ENCODE measurements at regions not wholly inside any gene's neighbourhood (a gene's known extent, or its start where the extent isn't known, plus 50 kb on each side); places are given as distances from the start of the nearest gene placed in this dataset.

GRCh38 chr2:133825778-133826177 lies 257.5 kb upstream of the NCKAP5 start:
- Histone ChIP-seq H3K27me3 (ENCODE audit: control insufficient read depth, insufficient read depth, low read length) (no peaks in the 10 kb centered on the region), H3K4me1 (ENCODE audit: control insufficient read depth, insufficient read depth, low read length) (no peaks in the 10 kb centered on the region), H3K9me3 (ENCODE audit: control insufficient read depth, low read length) (no peaks in the 10 kb centered on the region), H3K36me3 (ENCODE audit: control insufficient read depth, insufficient read depth, low read length) (no peaks in the 10 kb centered on the region), H3K9ac (ENCODE audit: low read length) (no peak overlapping the region), H3K4me3 (ENCODE audit: low read length) (no peak overlapping the region)

GRCh38 chr2:133828913-133829312 lies 260.6 kb upstream of the NCKAP5 start:
- H3K4me1 ChIP-seq (ENCODE audit: control insufficient read depth, insufficient read depth, low read length): no peaks in the 10 kb centered on the region
- no peaks in the 10 kb centered on the region for H3K27me3 ChIP-seq (ENCODE audit: control insufficient read depth, insufficient read depth, low read length)
- no peaks in the 10 kb centered on the region for H3K9me3 ChIP-seq (ENCODE audit: control insufficient read depth, low read length)
- H3K4me3 ChIP-seq (ENCODE audit: low read length): no peak overlapping the region
- H3K9ac ChIP-seq (ENCODE audit: low read length): no peak overlapping the region
- no peaks in the 10 kb centered on the region for H3K36me3 ChIP-seq (ENCODE audit: control insufficient read depth, insufficient read depth, low read length)

- H3K9ac ChIP-seq (ENCODE audit: low read length): no peak overlapping the region
- H3K9me3 ChIP-seq (ENCODE audit: control insufficient read depth, low read length): no peaks in the 10 kb centered on the region
- H3K27me3 ChIP-seq (ENCODE audit: control insufficient read depth, insufficient read depth, low read length): no peaks in the 10 kb centered on the region
- no peak overlapping the region for H3K4me3 ChIP-seq (ENCODE audit: low read length)
- no peaks in the 10 kb centered on the region for H3K36me3 ChIP-seq (ENCODE audit: control insufficient read depth, insufficient read depth, low read length)
- no peaks in the 10 kb centered on the region for H3K4me1 ChIP-seq (ENCODE audit: control insufficient read depth, insufficient read depth, low read length)
These were observed 261.3 kb upstream of the NCKAP5 start for GRCh38 chr2:133829450-133830020.

GRCh38 chr2:133833746-133834145 lies 265.5 kb upstream of the NCKAP5 start:
- Histone ChIP-seq H3K27me3 (ENCODE audit: control insufficient read depth, insufficient read depth, low read length) (no peaks in the 10 kb centered on the region), H3K9me3 (ENCODE audit: control insufficient read depth, low read length) (no peaks in the 10 kb centered on the region), H3K36me3 (ENCODE audit: control insufficient read depth, insufficient read depth, low read length) (no peaks in the 10 kb centered on the region), H3K9ac (ENCODE audit: low read length) (no peak overlapping the region), H3K4me3 (ENCODE audit: low read length) (no peak overlapping the region), H3K4me1 (ENCODE audit: control insufficient read depth, insufficient read depth, low read length) (no peaks in the 10 kb centered on the region)

- H3K9me3 ChIP-seq (ENCODE audit: control insufficient read depth, low read length): no peaks in the 10 kb centered on the region
- H3K36me3 ChIP-seq (ENCODE audit: control insufficient read depth, insufficient read depth, low read length): no peaks in the 10 kb centered on the region
- no peak overlapping the region for H3K4me3 ChIP-seq (ENCODE audit: low read length)
- H3K27me3 ChIP-seq (ENCODE audit: control insufficient read depth, insufficient read depth, low read length): no peaks in the 10 kb centered on the region
- H3K4me1 ChIP-seq (ENCODE audit: control insufficient read depth, insufficient read depth, low read length): no peaks in the 10 kb centered on the region
- H3K9ac ChIP-seq (ENCODE audit: low read length): no peak overlapping the region
These were observed 267.8 kb upstream of the NCKAP5 start for GRCh38 chr2:133835821-133836619.

GRCh38 chr2:133836691-133837345 lies 268.6 kb upstream of the NCKAP5 start:
- no peaks in the 10 kb centered on the region for H3K36me3 ChIP-seq (ENCODE audit: control insufficient read depth, insufficient read depth, low read length)
- no peak overlapping the region for H3K4me3 ChIP-seq (ENCODE audit: low read length)
- no peaks in the 10 kb centered on the region for H3K4me1 ChIP-seq (ENCODE audit: control insufficient read depth, insufficient read depth, low read length)
- H3K9me3 ChIP-seq (ENCODE audit: control insufficient read depth, low read length): no peaks in the 10 kb centered on the region
- H3K9ac ChIP-seq (ENCODE audit: low read length): no peak overlapping the region
- no peaks in the 10 kb centered on the region for H3K27me3 ChIP-seq (ENCODE audit: control insufficient read depth, insufficient read depth, low read length)

- H3K36me3 ChIP-seq (ENCODE audit: control insufficient read depth, insufficient read depth, low read length): no peaks in the 10 kb centered on the region
- no peaks in the 10 kb centered on the region for H3K4me1 ChIP-seq (ENCODE audit: control insufficient read depth, insufficient read depth, low read length)
- no peak overlapping the region for H3K9ac ChIP-seq (ENCODE audit: low read length)
- H3K9me3 ChIP-seq (ENCODE audit: control insufficient read depth, low read length): no peaks in the 10 kb centered on the region
- H3K4me3 ChIP-seq (ENCODE audit: low read length): no peak overlapping the region
- H3K27me3 ChIP-seq (ENCODE audit: control insufficient read depth, insufficient read depth, low read length): no peaks in the 10 kb centered on the region
These were observed 269.3 kb upstream of the NCKAP5 start for GRCh38 chr2:133837441-133838094.

- Histone ChIP-seq H3K36me3 (ENCODE audit: control insufficient read depth, insufficient read depth, low read length) (no peaks in the 10 kb centered on the region), H3K27me3 (ENCODE audit: control insufficient read depth, insufficient read depth, low read length) (no peaks in the 10 kb centered on the region), H3K9ac (ENCODE audit: low read length) (no peak overlapping the region), H3K9me3 (ENCODE audit: control insufficient read depth, low read length) (no peaks in the 10 kb centered on the region), H3K4me1 (ENCODE audit: control insufficient read depth, insufficient read depth, low read length) (no peaks in the 10 kb centered on the region), H3K4me3 (ENCODE audit: low read length) (no peak overlapping the region)
These were observed 270.5 kb upstream of the NCKAP5 start for GRCh38 chr2:133838642-133839365.

- H3K36me3 ChIP-seq (ENCODE audit: control insufficient read depth, insufficient read depth, low read length): no peaks in the 10 kb centered on the region
- no peaks in the 10 kb centered on the region for H3K4me1 ChIP-seq (ENCODE audit: control insufficient read depth, insufficient read depth, low read length)
- no peaks in the 10 kb centered on the region for H3K27me3 ChIP-seq (ENCODE audit: control insufficient read depth, insufficient read depth, low read length)
- H3K4me3 ChIP-seq (ENCODE audit: low read length): no peak overlapping the region
- H3K9me3 ChIP-seq (ENCODE audit: control insufficient read depth, low read length): no peaks in the 10 kb centered on the region
- no peak overlapping the region for H3K9ac ChIP-seq (ENCODE audit: low read length)
These were observed 271.4 kb upstream of the NCKAP5 start for GRCh38 chr2:133839677-133840076.

GRCh38 chr2:133840761-133841160 lies 272.5 kb upstream of the NCKAP5 start:
- no peak overlapping the region for H3K4me3 ChIP-seq (ENCODE audit: low read length)
- no peaks in the 10 kb centered on the region for H3K27me3 ChIP-seq (ENCODE audit: control insufficient read depth, insufficient read depth, low read length)
- no peak overlapping the region for H3K9ac ChIP-seq (ENCODE audit: low read length)
- no peaks in the 10 kb centered on the region for H3K9me3 ChIP-seq (ENCODE audit: control insufficient read depth, low read length)
- H3K36me3 ChIP-seq (ENCODE audit: control insufficient read depth, insufficient read depth, low read length): no peaks in the 10 kb centered on the region
- H3K4me1 ChIP-seq (ENCODE audit: control insufficient read depth, insufficient read depth, low read length): no peaks in the 10 kb centered on the region

GRCh38 chr2:133841900-133842299 lies 273.6 kb upstream of the NCKAP5 start:
- Histone ChIP-seq H3K9me3 (ENCODE audit: control insufficient read depth, low read length) (no peaks in the 10 kb centered on the region), H3K9ac (ENCODE audit: low read length) (no peak overlapping the region)

More at GRCh38 chr2:133841900-133842299, 273.6 kb upstream of the NCKAP5 start:
- Histone ChIP-seq H3K36me3 (ENCODE audit: control insufficient read depth, insufficient read depth, low read length) (no peaks in the 10 kb centered on the region), H3K27me3 (ENCODE audit: control insufficient read depth, insufficient read depth, low read length) (no peaks in the 10 kb centered on the region), H3K4me3 (ENCODE audit: low read length) (no peak overlapping the region), H3K4me1 (ENCODE audit: control insufficient read depth, insufficient read depth, low read length) (no peaks in the 10 kb centered on the region)
